Mucosa of descending colon (tissue), 3 donors: ENCODE measurements at regions not wholly inside any gene's neighbourhood (a gene's known extent, or its start where the extent isn't known, plus 50 kb on each side); places are given as distances from the start of the nearest gene placed in this dataset.
A peak's percentile ranks its signal among the peaks of the same experiment; 100 is the strongest.
"Not testable (repeated sequence)": the region's sequence is repeated elsewhere in the genome, so short reads cannot be mapped to it uniquely, and the experiment has no call there.

Source experiments
- ATAC-seq: fragments of 200-7000 bp; cut with Tn5 transposase; one replicate; pipeline ENCODE4 v1.9.1; 2020; ENCODE audit warnings: mild to moderate bottlenecking, moderate library complexity
- DNase-seq, 3 donors: peaks; one replicate each; pipeline ENCODE4 v3.0.0-alpha.2; 2020
- H3K36me3 ChIP-seq: fragments of 200-600 bp; one replicate; pipeline ENCODE4 v1.8.0; 2021; ENCODE audit warnings: low read depth, mild to moderate bottlenecking
- H3K4me1 ChIP-seq: fragments of 200-600 bp; one replicate; pipeline ENCODE4 v1.8.0; 2021; ENCODE audit warnings: low read depth, mild to moderate bottlenecking
- H3K4me3 ChIP-seq: fragments of 200-600 bp; one replicate; pipeline ENCODE4 v1.8.0; 2021; ENCODE audit warnings: mild to moderate bottlenecking
- H3K9me3 ChIP-seq: fragments of 200-600 bp; one replicate; pipeline ENCODE4 v1.8.0; 2021; ENCODE audit warnings: mild to moderate bottlenecking
- intact Hi-C, 2 donors: fragments of 100-400 bp; cut with DNase I in 1 of 2; cut with micrococcal nuclease in 1 of 2; formaldehyde crosslinking; loops; one replicate each; pipeline versions ENCODE4 v1.11.0 to v1.11.1; 2022; cut with DNase I, micrococcal nuclease
- donor health status: DM: no; HTN: no; CAD: no; lungs with moderate emphysema.
- donor health status: DM: no; HTN: no; CAD: no.
- donor health status: DM: no; HTN: yes; CAD: no.

DNA sequence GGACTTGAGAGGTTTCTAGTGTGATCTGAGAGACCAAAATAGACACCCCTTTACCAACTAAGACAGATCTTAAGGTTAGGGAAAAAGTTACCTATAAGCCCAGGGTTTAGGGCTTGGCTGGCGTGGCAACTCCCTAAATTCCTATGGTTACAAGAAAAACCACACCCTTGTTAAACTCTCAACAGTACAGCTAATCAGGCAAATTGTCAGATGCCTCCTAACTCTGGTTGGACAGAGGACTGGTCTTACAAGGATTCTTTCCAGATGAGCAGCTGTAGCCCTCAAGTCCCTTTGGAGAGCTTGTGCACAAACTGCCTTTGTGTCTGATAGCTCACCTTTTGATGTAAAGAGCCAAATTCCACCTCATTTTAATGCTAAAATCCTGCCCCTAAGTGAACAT is 136.9 kb downstream of the BCL2L11 start:
- H3K4me3 ChIP-seq, H3K9me3 ChIP-seq, H3K36me3 ChIP-seq, DNase-seq, H3K4me1 ChIP-seq, intact Hi-C loops: not testable (repeated sequence)
- peak; percentile 80 for ATAC-seq

DNA sequence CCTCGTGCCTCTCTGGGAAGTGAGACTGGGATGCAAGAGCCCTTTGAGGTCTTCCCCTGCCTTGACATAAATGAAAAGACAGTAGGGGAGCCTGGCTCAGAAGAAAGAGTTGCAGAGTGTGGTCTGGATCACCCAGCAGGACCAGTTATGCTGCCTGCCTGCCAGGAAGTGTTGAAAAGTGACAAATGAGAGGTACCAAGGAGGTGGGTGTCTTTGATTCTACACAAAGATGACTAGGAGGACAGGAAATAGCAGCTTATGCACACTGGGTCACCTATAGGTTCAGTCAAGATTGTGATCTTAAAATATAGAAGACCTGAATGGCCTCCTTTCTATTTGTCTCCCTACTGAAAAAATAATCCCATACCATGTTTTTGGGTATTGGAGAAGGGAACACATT is 137.6 kb downstream of the BCL2L11 start:
- ATAC-seq, H3K4me3 ChIP-seq, DNase-seq, H3K4me1 ChIP-seq, H3K9me3 ChIP-seq, intact Hi-C loops, H3K36me3 ChIP-seq: not testable (repeated sequence)

DNA sequence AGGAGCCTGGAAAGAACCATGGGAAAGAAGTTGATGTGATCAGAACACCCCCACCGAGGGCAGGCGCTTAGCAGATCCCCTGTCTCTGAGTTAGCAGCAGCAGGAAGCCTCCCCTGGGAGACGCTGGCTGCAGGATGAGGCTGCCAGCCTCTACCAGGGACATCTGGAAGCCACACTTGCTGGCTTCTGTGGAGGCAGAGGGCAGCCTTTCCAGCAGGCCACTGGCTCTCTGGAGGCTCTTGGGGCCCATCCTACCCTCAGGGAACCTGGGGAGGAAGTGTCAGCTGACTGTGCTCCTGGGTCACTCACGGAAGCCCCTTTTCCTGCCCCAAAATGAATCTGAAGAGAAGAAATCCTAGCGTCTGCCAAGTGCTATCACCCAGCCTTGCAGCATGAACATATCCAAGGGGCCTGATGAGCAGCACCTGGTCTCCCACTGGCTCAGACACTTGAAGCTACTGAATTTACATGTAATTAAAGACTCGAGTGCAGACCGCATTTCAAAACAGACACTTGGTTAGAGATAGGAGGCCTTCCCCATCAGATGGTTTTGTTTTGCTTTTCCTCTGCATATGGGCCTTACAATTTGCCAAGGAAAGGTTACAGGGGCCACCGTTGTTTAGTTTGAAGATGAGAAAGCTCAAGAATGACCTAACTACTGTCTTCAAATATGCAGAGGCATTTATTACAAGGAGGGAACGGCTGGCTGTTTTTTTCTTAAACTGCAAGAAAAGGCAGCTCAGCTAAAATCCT is 142.1 kb downstream of the BCL2L11 start:
- H3K9me3 ChIP-seq, H3K4me1 ChIP-seq, ATAC-seq, intact Hi-C loops, H3K36me3 ChIP-seq, H3K4me3 ChIP-seq: not testable (repeated sequence)
- DNase-seq: peak in 1 of 3 donors; percentile 17

DNA sequence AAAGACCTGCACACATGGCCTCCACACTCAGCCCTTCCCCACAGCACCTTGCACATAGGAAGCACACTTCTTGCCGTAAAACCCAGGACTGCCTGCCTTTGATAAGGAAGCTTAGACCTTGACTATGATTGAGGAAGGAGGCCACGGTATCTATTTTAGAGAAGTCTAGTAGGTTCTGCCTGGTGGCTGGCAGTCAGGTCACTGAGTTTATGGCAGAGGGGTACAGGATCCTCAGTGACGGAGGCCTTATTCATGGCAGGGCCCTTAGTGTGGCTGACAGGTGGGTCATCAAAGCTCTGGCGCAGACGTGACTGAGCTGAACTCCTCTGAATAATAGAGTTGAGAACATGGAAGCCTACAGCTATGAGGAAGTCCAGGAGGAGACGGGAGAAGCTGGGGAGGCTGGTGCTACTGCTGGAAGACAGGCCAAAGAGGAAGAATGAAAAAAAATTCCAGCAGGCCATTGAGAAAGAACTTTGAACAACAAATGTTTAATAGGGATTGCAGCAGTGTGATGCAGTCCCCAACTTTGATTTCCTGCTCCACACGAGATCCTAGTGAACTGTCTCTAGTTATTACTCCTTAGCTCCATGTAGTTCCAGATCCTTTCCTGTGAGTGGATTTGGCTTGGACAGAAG is 142.8 kb downstream of the BCL2L11 start:
- DNase-seq, H3K4me1 ChIP-seq, H3K9me3 ChIP-seq, H3K36me3 ChIP-seq, intact Hi-C loops, H3K4me3 ChIP-seq: not testable (repeated sequence)
- peak; percentile 81 for ATAC-seq

DNA sequence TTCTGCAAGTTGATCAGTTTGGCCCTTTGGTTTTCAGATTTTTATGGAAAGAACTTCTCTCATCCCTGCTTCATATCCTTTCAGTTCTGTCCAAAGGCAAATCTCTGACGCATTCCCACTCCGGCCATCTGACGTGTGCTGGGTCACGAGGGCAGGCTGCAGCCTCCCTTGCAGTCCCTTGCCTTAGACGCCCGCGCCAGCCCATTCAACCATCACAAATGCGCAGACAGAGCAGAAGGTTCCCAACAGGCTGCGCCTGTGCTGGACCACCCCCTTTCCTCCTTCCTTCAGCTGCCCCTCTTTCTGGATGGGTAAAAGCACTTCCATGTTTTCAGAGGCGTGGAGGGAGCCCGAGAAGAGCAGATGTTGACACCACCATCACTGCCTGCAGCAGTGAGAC is 144.2 kb downstream of the BCL2L11 start:
- ATAC-seq, intact Hi-C loops, H3K36me3 ChIP-seq, H3K4me1 ChIP-seq, DNase-seq, H3K9me3 ChIP-seq, H3K4me3 ChIP-seq: not testable (repeated sequence)

DNA sequence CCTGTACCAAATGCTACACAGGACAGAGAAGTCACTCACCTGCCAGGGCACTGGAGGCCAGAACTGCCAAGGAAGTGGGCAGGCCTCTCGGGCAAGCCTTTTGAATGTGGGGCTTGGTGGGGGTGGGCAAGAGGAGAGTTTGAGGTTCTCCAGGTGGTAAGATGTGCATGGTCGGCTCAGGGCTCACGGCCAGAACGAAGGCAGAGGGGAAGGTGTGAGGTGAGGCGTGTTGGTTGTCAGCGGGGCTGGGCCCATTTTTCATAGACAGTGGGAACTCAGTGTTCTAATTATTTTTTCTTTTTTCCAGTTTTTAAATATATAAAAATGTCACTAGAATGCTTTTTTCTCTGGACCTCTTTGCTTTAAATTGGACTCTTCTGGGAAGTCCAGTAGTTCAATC is 145.8 kb downstream of the BCL2L11 start:
- ATAC-seq, intact Hi-C loops, H3K4me3 ChIP-seq: not testable (repeated sequence)

DNA sequence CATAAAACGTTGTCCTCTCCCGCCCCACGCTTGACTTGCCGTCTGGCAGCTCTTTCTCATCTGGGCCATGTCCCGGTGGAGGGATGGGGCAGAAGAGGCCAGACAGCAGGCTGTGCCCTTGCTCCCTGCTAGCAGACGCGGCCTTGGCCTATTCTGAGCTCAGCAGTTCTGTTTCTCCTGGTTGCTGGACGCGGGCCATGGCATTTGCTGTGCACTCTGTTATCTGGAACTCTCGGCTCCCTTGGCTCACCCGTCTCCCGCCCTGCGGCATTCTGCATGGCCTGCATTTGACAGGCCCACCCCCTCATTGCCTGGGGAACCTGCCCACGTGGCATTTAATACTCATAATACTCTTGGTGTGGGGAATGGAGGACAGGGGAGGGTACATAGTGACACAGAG is 146.3 kb downstream of the BCL2L11 start:
- H3K4me1 ChIP-seq, H3K36me3 ChIP-seq, intact Hi-C loops, H3K9me3 ChIP-seq, H3K4me3 ChIP-seq: not testable (repeated sequence)
- peak in 2 of 3 donors; percentile 21 to 56 for DNase-seq
- ATAC-seq: peak; percentile 10

More for the DNA sequence above, 145.8 kb downstream of the BCL2L11 start:
- not testable (repeated sequence) for H3K36me3 ChIP-seq, DNase-seq, H3K9me3 ChIP-seq, H3K4me1 ChIP-seq

DNA sequence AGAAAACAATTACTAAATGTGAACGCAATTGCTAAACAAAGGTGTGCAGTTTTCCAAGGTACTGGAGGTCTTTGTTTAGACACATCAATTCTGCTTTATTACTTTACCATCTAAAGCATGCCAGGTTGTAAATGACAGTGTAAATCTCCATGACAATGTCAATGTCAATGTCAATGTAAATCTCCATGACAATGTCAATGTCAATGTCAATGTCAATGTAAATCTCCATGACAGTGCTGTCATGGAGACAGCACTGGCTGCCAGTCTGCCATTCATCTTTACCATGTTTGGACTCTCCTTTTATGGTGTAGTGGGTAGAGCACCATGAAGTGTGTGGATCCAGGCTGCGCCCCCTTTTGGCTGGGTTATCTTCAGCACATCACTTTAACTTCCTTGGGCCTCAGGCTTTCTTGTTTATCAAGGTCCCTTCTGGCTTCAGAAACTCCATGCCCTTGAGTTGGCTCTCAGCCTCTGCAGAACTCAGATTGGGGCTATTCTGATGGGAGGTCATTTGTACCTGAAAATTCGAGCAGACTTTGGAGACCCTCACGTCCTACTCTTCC is 149.1 kb downstream of the BCL2L11 start:
- intact Hi-C loops, H3K9me3 ChIP-seq, H3K4me3 ChIP-seq, ATAC-seq, DNase-seq, H3K36me3 ChIP-seq, H3K4me1 ChIP-seq: not testable (repeated sequence)

DNA sequence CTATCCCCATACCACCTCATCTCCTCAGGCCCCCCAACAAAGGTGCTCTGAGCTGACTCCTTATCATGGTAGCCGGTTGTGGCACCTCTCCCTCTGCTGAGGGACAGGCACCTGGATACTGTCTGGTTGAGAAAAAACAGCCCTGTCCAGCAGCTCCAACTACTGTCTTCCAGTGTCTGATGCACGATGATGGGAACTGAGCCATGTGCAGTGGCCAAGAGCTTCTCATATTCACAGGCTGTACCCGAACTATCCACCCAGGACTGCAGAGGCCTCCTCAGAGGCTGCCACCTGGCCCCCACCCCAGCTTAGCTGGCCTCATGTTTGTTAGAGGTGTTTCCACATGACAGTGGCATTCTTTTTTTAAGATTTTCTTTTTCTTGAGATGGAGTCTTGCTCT is 149.9 kb downstream of the BCL2L11 start:
- intact Hi-C loops, H3K4me1 ChIP-seq, H3K9me3 ChIP-seq, DNase-seq, H3K4me3 ChIP-seq, H3K36me3 ChIP-seq, ATAC-seq: not testable (repeated sequence)

DNA sequence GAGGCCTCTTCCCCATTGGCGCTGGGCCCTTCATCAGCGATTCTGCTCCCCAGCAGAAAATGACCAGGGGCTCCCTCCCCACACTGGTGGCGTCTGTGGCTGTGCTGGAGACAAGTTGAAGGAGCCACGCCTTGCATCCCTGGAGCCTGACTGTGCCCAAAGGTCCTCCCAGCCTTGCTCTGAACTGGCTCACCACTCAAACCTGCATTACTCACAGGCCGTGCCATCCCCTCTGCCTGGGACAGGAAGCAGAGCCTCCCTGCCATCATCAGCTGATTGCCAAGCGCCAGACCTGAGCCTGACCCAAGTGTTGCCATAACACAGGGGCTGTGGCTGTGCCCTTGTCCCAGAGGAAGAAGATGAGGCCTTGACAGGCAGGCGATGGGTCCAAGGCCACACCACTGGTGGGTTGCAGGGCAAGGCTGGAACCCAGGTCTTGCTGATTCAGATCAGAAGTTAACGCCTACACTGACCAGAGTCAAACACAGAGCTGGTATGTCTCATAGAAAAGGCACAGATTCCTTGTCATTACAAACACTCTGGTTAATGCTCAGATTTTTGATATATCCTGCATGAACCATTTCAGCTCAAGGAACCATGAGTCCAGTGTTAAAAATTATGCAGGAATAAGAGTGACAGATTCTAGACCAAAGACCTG is 151.1 kb downstream of the BCL2L11 start:
- H3K36me3 ChIP-seq, H3K4me3 ChIP-seq, H3K9me3 ChIP-seq, H3K4me1 ChIP-seq, DNase-seq, intact Hi-C loops, ATAC-seq: not testable (repeated sequence)

DNA sequence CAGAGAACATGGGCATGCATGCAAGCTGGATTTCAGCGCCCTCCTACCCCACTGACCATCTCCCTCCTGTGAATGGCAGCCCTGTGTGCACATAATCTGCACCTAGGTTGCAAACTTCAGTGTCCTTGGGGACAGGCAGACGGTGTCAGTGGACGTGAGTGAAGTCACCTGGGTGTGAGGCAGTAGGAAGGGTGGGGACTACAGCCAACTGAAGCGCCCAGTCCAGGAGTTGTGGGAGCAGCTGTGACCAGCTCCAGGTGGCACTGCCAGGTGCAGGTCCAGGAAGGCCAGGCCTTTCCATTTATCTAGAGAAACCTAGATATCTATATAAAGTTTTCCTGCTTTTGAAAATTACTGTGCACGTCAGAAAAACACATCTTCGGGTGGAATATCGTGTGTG is 152.3 kb downstream of the BCL2L11 start:
- H3K9me3 ChIP-seq, intact Hi-C loops, H3K4me3 ChIP-seq, DNase-seq, H3K4me1 ChIP-seq, H3K36me3 ChIP-seq: not testable (repeated sequence)
- ATAC-seq: peak; percentile 92

DNA sequence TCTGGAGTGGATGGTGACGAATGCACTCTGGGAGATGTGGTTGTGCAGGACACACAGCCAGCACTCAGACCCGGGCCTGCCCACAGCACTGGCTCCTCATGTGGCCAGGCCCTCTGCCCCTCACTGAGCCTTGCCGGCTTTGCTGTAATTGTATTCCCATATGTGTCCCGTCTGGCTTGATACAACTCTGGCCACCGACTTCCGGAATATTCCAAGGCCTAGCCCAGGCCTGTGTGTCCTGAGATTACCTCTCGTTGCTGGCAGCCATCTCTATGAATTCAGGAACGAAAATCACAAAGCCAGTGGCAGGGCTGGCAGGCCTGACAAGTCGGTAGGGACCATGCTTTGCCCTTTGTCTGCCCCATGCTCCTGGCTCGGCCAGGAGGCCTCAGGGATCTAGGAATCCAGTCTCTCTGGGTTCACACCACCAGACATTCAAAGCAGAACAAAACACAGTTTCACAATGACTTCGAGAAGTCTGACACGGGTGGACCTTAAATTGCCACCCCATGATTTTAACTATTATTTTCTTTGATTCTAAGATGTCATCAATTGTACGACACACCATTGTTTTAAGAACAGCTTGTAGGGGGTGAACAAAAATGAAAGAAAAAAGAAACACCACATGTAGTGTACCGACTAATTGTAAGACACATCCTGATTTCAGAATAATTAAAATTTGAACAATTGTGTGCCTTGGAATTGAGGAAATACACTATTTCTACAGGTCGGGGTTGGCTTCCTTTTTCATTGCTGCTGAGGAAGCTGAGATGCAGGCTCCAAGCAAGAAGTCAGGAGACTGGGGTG is 154.5 kb downstream of the BCL2L11 start:
- H3K4me1 ChIP-seq, H3K9me3 ChIP-seq, DNase-seq, H3K36me3 ChIP-seq, intact Hi-C loops, H3K4me3 ChIP-seq, ATAC-seq: not testable (repeated sequence)

DNA sequence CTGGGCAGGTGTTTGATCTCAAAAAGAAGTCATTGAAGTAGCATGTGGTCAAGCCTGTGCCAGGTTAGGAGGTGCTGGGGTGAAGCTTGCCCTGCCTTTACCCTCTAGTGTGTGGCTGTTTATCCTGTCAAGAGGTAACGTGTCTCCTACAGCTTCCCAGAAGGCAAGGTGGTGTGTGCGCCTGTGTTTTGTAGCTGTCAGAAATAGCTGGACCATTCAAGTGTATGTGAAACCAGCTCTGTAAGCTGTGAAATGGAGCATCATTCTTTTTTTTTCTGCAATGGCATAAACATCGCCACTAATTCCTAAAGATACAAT is 155.1 kb downstream of the BCL2L11 start:
- H3K4me3 ChIP-seq, ATAC-seq, H3K4me1 ChIP-seq, DNase-seq, H3K9me3 ChIP-seq, intact Hi-C loops, H3K36me3 ChIP-seq: not testable (repeated sequence)

DNA sequence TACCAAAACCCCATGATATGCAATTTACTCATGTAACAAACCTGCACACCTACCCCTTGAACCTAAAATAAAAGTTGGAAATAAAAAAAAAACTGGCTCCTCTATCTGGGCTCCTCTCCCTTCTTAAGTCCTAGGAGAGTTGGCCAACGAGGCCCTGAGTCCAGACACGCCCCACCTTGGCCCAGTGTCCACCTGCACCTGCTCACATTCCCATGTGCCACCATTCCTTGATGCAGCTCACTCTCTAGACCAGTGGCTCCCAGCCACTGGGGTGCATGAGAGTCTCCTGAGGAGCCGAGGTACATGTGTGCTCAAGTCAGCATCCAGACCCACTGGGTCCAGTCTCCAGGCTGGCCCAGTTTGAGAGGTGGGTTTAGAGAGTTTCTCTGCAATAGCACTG is 157.4 kb downstream of the BCL2L11 start:
- H3K36me3 ChIP-seq, H3K4me3 ChIP-seq, H3K4me1 ChIP-seq, H3K9me3 ChIP-seq, intact Hi-C loops, ATAC-seq, DNase-seq: not testable (repeated sequence)
